Lower leg skin (tissue), 3 donors: ENCODE measurements at regions not wholly inside any gene's neighbourhood (a gene's known extent, or its start where the extent isn't known, plus 50 kb on each side); places are given as distances from the start of the nearest gene placed in this dataset.

ENCODE experiments used
- POLR2A ChIP-seq, 2 donors: fragments of 450-650 bp; IDR thresholded peaks; one replicate each; pipeline ENCODE4 v1.6.1; 2016 to 2017; ENCODE audit warnings: antibody characterized with exemption in 2 of 2, mild to moderate bottlenecking in 1 of 2, moderate library complexity in 1 of 2
- TF ChIP-seq, protein P1 (sequence below), 3 donors: fragments of 450-650 bp; IDR thresholded peaks; one replicate each; pipeline ENCODE4 v1.5.1; 2016; ENCODE audit warnings: antibody characterized with exemption in 3 of 3, mild to moderate bottlenecking in 3 of 3, moderate library complexity in 2 of 3

DNA sequence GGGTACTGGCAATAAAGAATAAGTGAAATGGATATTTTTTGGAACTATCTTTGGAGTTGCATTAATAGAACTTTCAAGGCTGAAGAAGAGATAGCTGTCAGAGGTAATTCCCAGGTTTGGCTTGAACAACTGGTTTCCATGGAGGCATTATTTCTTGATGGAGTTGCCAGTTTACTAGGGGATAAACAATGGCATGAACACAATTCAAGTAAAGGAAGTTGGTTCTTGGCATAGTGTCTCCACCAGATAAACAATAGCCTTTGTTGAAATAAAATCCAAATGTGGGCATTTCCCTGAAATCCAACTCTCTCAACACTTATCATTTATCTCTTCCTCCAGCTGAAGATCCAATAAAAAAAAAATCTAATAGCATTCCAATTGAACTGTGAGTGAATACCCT lies 454.9 kb downstream of the C6orf118 start:
- TF ChIP-seq, protein P1, sequence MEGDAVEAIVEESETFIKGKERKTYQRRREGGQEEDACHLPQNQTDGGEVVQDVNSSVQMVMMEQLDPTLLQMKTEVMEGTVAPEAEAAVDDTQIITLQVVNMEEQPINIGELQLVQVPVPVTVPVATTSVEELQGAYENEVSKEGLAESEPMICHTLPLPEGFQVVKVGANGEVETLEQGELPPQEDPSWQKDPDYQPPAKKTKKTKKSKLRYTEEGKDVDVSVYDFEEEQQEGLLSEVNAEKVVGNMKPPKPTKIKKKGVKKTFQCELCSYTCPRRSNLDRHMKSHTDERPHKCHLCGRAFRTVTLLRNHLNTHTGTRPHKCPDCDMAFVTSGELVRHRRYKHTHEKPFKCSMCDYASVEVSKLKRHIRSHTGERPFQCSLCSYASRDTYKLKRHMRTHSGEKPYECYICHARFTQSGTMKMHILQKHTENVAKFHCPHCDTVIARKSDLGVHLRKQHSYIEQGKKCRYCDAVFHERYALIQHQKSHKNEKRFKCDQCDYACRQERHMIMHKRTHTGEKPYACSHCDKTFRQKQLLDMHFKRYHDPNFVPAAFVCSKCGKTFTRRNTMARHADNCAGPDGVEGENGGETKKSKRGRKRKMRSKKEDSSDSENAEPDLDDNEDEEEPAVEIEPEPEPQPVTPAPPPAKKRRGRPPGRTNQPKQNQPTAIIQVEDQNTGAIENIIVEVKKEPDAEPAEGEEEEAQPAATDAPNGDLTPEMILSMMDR (IDR thresholded peaks at IDR 0.05): no peak
- no peak for TF ChIP-seq POLR2A (IDR thresholded peaks at IDR 0.05)
